ENCODE measurements at regions not wholly inside any gene's neighbourhood (a gene's known extent, or its start where the extent isn't known, plus 50 kb on each side); places are given as distances from the start of the nearest gene placed in this dataset.

DNA sequence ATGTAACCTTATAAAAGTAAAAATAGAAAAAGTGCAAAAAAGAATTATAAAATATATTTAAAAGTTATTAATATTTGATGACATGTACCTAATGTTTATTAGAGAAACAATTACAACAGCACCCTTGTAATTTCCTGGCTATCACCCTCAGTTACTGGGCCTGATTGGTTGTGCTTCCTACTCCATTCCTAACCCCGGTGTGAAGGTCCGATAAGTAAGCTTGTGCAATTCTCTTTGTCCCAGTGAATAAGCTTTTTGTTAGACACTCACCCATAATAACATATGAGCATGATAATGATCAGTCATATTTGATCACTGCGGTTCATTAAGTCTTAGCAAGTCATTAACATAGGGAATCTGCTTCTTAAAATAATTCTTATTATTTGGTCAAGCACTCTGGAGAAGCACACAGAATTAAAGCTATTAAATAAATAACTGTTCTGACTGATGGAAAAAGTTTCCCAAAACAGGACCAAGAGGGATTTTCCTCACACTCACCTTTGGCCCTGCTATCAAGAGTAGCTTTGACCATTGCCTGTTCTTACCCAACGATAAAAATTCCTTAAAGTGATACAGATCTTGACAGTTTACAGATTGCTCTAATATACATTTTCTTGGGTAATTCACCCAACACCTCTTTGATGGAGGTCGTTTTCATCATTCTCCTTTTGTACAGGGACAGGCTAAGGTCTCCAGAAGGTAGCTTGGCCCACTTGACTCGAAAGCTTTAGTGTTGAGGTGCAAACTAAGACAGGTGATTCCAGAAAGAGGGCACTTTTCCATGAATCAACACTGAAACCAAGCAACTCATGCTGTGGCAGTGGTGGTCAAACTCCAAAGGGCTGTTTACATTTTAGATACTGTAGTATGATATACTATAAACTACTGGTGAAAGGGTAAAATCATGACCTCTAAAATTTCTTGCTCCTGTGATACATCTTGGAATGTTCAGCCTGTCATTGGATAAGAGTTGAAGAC, 543.0 kb upstream of the KCNMB2 start:
- Mint-ChIP-seq H3K4me3 (ENCODE audit: low read depth, unreplicated experiment) (no peak overlapping the region), H3K27me3 (ENCODE audit: unreplicated experiment) (no peaks in the 10 kb centered on the region), H3K4me1 (ENCODE audit: low read depth, unreplicated experiment) (peaks cover 21% of the 10 kb centered on the region), H3K36me3 (ENCODE audit: insufficient read depth, unreplicated experiment) (no peaks in the 10 kb centered on the region), H3K27ac (ENCODE audit: unreplicated experiment) (peak overlapping the region; percentile 21), H3K9me3 (ENCODE audit: low read depth, unreplicated experiment) (no peaks in the 10 kb centered on the region)
- no peak for TF ChIP-seq CTCF (IDR thresholded peaks at IDR 0.05; ENCODE audit: unreplicated experiment)
- DNase-seq, result no peak
- intact Hi-C loops (cut with micrococcal nuclease; ENCODE audit: unreplicated experiment), result no loop called here
- BruUV-seq (replicated peaks), result no TSS peak
- CTCF ChIA-PET, result interaction anchor here (0.7 kb wide), 1 partner anchor 8 kb away, joined by 4 read pairs; no protein-coding TSS in a partner anchor

GRCh38 chr3:177994976-177995375, 541.3 kb upstream of the KCNMB2 start:
- H3K27me3 Mint-ChIP-seq (ENCODE audit: unreplicated experiment), result no peaks in the 10 kb centered on the region
- no peak for TF ChIP-seq CTCF (IDR thresholded peaks at IDR 0.05; ENCODE audit: unreplicated experiment)
- H3K4me3 Mint-ChIP-seq (ENCODE audit: low read depth, unreplicated experiment), result no peak overlapping the region
- H3K36me3 Mint-ChIP-seq (ENCODE audit: insufficient read depth, unreplicated experiment), result no peaks in the 10 kb centered on the region
- H3K4me1 Mint-ChIP-seq (ENCODE audit: low read depth, unreplicated experiment), result peaks cover 27% of the 10 kb centered on the region
- BruUV-seq (replicated peaks), result no TSS peak
- no peak overlapping the region for H3K27ac Mint-ChIP-seq (ENCODE audit: unreplicated experiment)
- intact Hi-C loops (cut with micrococcal nuclease; ENCODE audit: unreplicated experiment), result no loop called here
- peaks cover 5% of the 10 kb centered on the region for H3K9me3 Mint-ChIP-seq (ENCODE audit: low read depth, unreplicated experiment)
- DNase-seq, result no peak
- CTCF ChIA-PET, result no interaction called here

DNA sequence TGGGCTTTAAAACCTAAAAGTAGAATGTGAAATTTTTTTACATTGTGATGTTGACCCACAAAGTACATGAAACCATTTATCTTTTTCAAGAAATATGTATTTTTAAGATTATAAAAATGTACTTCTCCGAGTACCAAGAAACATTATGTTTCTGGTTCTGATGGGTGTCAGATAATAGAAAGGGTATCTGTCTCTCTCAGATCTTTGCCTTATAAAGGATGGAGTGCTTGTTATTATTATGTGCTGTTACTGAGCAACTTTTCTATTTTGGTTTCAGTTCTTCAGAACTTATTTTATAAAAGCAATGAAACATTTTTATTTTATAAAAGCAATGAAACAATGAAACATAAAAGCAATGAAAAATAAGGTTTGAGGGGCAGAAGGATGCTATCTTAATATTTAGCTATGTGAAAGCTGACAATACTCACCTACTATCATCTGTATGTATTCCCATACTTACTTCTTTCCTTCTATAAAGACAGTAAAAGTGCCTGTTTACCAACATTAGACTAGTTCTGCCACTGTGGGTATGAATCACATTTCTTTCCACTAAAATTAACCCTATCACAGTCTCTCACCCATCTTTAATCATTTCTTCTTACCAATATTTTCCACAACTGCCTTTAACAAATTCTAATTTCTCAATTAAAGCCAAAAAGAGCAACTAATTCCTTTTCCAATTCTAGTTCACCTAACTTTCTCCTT, 540.7 kb upstream of the KCNMB2 start:
- BruUV-seq (replicated peaks), result no TSS peak
- Mint-ChIP-seq H3K9me3 (ENCODE audit: low read depth, unreplicated experiment) (peaks cover 5% of the 10 kb centered on the region), H3K36me3 (ENCODE audit: insufficient read depth, unreplicated experiment) (no peaks in the 10 kb centered on the region), H3K4me1 (ENCODE audit: low read depth, unreplicated experiment) (peaks cover 27% of the 10 kb centered on the region), H3K27me3 (ENCODE audit: unreplicated experiment) (no peaks in the 10 kb centered on the region), H3K4me3 (ENCODE audit: low read depth, unreplicated experiment) (no peak overlapping the region), H3K27ac (ENCODE audit: unreplicated experiment) (no peak overlapping the region)
- DNase-seq, result no peak
- CTCF ChIA-PET, result no interaction called here
- intact Hi-C loops (cut with micrococcal nuclease; ENCODE audit: unreplicated experiment), result no loop called here
- no peak for TF ChIP-seq CTCF (IDR thresholded peaks at IDR 0.05; ENCODE audit: unreplicated experiment)

DNA sequence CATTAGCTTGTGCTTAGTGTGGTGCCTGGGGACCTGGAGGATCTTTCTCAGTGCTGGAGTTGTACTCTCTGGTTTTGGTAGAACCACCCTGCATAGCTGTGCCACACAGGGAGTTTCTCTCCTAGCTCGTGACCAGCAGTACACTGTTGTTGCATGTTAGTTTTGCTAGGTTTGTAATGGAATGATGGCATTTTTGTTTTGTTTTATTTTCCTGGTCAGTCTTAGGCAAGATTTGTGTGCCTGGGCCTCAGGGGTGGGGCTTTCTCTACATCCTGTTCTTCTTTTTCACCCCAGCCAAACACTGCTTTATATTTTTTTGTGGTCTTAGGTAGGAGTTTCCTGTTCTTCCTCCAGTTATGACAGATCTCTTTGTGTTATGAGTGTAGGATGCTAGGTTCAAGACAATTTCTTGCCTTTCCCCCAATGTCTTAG, 534.5 kb upstream of the KCNMB2 start:
- CTCF ChIA-PET, result interaction anchor here (0.5 kb wide), 1 partner anchor 20 kb away, joined by 6 read pairs; no protein-coding TSS in a partner anchor
- TF ChIP-seq CTCF (IDR thresholded peaks at IDR 0.05; ENCODE audit: unreplicated experiment), result no peak
- no peak for DNase-seq

More for the DNA sequence above, 534.5 kb upstream of the KCNMB2 start:
- H3K4me3 Mint-ChIP-seq (ENCODE audit: low read depth, unreplicated experiment), result no peak overlapping the region
- no TSS peak for BruUV-seq (replicated peaks)
- peak overlapping the region; percentile 9 for H3K27ac Mint-ChIP-seq (ENCODE audit: unreplicated experiment)
- peaks cover 18% of the 10 kb centered on the region for H3K4me1 Mint-ChIP-seq (ENCODE audit: low read depth, unreplicated experiment)
- H3K36me3 Mint-ChIP-seq (ENCODE audit: insufficient read depth, unreplicated experiment), result no peaks in the 10 kb centered on the region
- intact Hi-C loops (cut with micrococcal nuclease; ENCODE audit: unreplicated experiment), result no loop called here
- peaks cover 5% of the 10 kb centered on the region for H3K9me3 Mint-ChIP-seq (ENCODE audit: low read depth, unreplicated experiment)
- H3K27me3 Mint-ChIP-seq (ENCODE audit: unreplicated experiment), result no peaks in the 10 kb centered on the region

Measured in Calu3 (cell line).